ENCODE measurements at regions not wholly inside any gene's neighbourhood (a gene's known extent, or its start where the extent isn't known, plus 50 kb on each side); places are given as distances from the start of the nearest gene placed in this dataset.
"Not testable (repeated sequence)": the region's sequence is repeated elsewhere in the genome, so short reads cannot be mapped to it uniquely, and the experiment has no call there.

- DNase-seq, result not testable (repeated sequence)
Observed at GRCh38 chr15:24488164-24488907, 187.2 kb upstream of the NPAP1 start.

- DNase-seq, result not testable (repeated sequence)
Observed at GRCh38 chr15:24505216-24505615, 170.4 kb upstream of the NPAP1 start.

DNA sequence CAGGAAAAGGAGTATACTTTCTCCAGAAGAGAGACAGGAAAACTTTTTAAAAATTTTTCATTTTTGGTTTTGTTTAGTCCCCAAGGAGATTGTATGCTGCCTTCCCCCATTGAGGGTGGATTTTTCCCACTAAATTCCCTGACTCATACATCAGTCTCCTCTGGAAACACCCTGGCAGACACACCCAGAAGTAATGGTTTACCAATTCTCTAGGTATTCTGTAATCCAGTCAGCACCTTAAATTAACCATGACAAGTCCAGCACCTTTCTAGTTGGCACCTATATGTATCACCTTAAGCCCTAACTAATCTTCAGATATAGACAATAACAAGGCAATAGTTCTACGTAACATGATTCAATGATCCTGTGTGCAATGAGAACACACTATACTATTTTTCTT is 165.9 kb upstream of the NPAP1 start:
- not testable (repeated sequence) for DNase-seq

- DNase-seq, result not testable (repeated sequence)
Observed at GRCh38 chr15:24511598-24511997, 164.0 kb upstream of the NPAP1 start.

DNA sequence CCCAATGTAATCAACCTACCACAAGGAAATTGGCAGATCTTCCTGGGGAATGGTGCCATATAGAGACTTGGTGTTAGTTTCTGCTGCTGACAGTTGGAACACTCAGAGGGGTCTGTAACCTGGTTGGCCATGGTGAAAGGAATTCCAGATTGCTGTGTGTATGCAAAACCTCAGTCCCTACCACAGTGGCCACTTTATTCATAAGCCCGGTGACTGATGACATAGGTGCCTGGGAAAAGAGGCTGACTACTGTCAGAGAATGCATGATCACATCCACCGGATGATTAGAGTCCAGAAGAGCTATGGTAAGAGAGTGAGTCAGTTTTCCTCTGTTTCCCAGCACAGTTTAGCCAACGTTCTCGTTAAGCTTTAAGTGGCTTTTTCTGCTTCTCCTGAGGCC is 156.8 kb upstream of the NPAP1 start:
- DNase-seq, result not testable (repeated sequence)

- not testable (repeated sequence) for DNase-seq
Observed at GRCh38 chr15:24531235-24531634, 144.3 kb upstream of the NPAP1 start.

GRCh38 chr15:24534032-24534431 is 141.5 kb upstream of the NPAP1 start:
- DNase-seq, result not testable (repeated sequence)

GRCh38 chr15:24557281-24557680 is 118.3 kb upstream of the NPAP1 start:
- not testable (repeated sequence) for DNase-seq

DNA sequence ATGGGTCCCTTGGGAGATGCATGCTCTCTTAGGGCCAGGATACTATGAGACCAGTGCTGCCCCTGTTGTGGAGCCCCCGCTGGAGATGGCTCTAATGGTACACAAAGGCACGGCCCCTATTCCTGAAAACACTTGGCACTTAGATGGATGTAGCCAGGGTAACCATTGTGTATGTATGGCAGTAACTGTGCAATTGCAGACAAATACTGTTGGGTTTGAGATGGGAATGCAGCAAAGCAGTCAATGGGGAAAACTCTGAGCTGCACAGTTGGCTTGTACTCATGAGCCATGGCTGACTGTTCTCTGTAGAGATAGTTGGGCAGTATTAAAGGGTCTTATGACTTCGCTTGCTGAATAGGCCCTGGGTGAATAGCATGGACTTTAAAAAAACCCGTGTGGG is 67.9 kb upstream of the NPAP1 start:
- no peak for DNase-seq

- DNase-seq, result no peak
Observed at GRCh38 chr15:24617646-24618045, 57.9 kb upstream of the NPAP1 start.

DNA sequence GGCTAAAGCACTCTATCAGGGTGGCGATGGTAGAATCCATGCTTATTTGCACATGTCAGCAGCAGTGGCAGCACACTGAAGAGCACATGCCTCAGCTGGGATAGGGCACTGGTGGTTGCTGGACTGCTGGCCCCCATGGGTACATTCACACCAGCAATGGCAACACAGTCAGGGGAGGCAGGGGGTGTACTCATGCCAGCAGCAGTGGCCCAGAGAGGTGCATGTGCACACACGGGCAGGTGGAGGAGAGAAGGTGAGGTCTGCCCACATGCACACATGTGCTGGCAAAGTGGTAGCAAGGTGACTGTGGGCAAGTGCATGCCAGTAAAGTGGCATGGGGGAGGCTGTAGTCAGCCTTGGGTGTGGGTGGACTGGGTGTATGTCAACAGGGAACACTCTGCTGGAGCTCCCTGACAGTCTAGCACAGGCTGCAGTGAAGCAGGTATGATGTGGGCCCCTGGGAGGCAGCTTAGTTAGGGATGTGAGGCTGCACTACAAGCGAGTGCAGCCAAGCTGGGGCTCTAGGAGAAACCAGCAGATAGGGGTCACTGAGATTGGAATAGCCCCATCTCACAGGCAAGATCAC is 53.9 kb upstream of the NPAP1 start:
- DNase-seq, result no peak

Data from amygdala (tissue), 56 donors.